ENCODE measurements at regions not wholly inside any gene's neighbourhood (a gene's known extent, or its start where the extent isn't known, plus 50 kb on each side); places are given as distances from the start of the nearest gene placed in this dataset.

DNA sequence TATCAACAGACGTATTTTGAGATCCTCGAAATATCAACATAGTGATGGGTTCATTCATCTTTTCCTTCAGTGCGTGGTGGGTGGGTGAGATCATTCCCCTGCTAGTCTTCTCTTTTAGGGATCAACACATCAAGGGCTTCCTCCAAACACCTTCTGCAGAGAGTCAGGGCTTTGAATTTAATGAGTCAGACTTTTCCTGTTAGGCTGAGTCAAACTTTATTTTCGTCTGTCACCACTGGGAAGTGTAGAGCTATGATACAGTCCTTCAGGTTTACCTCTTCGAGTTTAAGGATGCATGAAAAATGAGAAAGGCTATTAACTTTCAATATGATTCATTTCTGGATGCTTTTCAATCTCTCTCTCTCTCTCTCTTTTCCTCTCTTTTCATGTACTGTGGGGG lies 189.1 kb downstream of the BMP2 start:
- H3K4me3 ChIP-seq (ENCODE audit: low read length): no peak overlapping the region
- no peaks in the 10 kb centered on the region for H3K27me3 ChIP-seq (ENCODE audit: control insufficient read depth, insufficient read depth, low read length)
- no peaks in the 10 kb centered on the region for H3K9me3 ChIP-seq (ENCODE audit: control insufficient read depth, low read depth, low read length)
- no peaks in the 10 kb centered on the region for H3K36me3 ChIP-seq (ENCODE audit: control insufficient read depth, low read depth, low read length)
- H3K4me1 ChIP-seq (ENCODE audit: control insufficient read depth, low read depth, low read length): no peaks in the 10 kb centered on the region
- no peak overlapping the region for H3K27ac ChIP-seq (ENCODE audit: low read length)
- no peak overlapping the region for H3K9ac ChIP-seq (ENCODE audit: low read length)

DNA sequence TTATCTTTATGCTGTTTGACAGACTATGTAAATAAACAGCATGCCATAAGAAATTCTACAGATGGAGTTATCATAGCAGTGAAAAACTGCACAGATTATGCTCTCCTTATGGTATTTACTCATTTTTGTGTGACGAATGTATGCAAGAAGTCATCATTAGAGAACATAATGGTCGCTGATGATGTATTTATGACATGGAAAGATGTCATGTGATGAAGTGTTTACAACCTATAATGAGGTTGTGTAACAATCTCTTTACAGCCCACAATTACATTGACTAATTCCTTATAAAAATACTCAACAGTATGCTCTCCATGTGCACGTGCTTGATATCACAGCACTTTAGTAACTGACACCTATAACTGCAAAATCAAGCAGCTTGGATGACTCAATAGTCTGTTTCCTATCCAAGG lies 192.4 kb downstream of the BMP2 start:
- Histone ChIP-seq H3K9me3 (ENCODE audit: control insufficient read depth, low read depth, low read length) (no peaks in the 10 kb centered on the region), H3K4me1 (ENCODE audit: control insufficient read depth, low read depth, low read length) (no peaks in the 10 kb centered on the region), H3K36me3 (ENCODE audit: control insufficient read depth, low read depth, low read length) (no peaks in the 10 kb centered on the region), H3K27ac (ENCODE audit: low read length) (no peak overlapping the region), H3K9ac (ENCODE audit: low read length) (no peak overlapping the region), H3K27me3 (ENCODE audit: control insufficient read depth, insufficient read depth, low read length) (no peaks in the 10 kb centered on the region), H3K4me3 (ENCODE audit: low read length) (no peak overlapping the region)

DNA sequence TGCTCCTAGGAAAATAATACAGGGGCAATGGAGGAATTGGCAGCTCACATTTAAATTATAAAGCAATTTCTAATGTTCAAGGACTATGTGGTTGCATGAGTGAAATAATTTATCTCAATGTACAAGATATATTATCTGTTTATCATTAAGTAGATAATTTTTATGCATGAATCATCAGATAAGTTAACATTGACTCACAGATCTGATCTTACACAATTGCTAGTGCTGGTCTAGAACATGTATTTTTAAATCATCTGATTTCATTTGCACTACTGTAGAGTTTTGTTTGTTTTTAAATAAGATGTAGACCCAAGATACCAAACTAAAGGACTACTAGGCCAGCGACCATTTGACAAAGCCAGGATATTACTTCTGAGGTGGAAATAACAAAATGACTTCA lies 199.2 kb downstream of the BMP2 start:
- no peaks in the 10 kb centered on the region for H3K4me1 ChIP-seq (ENCODE audit: control insufficient read depth, low read depth, low read length)
- H3K9ac ChIP-seq (ENCODE audit: low read length): no peak overlapping the region
- no peaks in the 10 kb centered on the region for H3K36me3 ChIP-seq (ENCODE audit: control insufficient read depth, low read depth, low read length)
- no peak overlapping the region for H3K27ac ChIP-seq (ENCODE audit: low read length)
- no peaks in the 10 kb centered on the region for H3K9me3 ChIP-seq (ENCODE audit: control insufficient read depth, low read depth, low read length)
- H3K27me3 ChIP-seq (ENCODE audit: control insufficient read depth, insufficient read depth, low read length): no peaks in the 10 kb centered on the region
- no peak overlapping the region for H3K4me3 ChIP-seq (ENCODE audit: low read length)

DNA sequence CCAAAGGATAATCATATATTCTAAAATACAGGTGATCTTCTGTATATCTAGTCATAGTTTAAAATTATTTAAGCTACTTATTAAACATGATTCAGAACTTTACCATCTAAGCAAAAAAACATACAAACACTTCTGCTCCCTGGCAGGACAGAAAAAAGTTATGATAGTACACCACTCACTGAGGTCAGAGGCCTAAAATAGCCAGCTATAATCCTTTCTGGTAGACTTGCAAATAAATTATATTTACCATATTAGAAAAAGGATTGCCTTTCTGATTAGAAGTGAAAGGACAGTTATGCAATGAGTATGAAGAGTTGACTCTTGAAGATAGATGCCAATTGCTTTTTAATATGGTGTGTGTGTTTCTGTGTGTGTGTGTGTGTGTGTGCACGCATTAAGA lies 207.4 kb downstream of the BMP2 start:
- H3K9me3 ChIP-seq (ENCODE audit: control insufficient read depth, low read depth, low read length): no peaks in the 10 kb centered on the region
- H3K27me3 ChIP-seq (ENCODE audit: control insufficient read depth, insufficient read depth, low read length): no peaks in the 10 kb centered on the region
- no peak overlapping the region for H3K27ac ChIP-seq (ENCODE audit: low read length)
- H3K4me3 ChIP-seq (ENCODE audit: low read length): no peak overlapping the region
- H3K9ac ChIP-seq (ENCODE audit: low read length): no peak overlapping the region
- H3K4me1 ChIP-seq (ENCODE audit: control insufficient read depth, low read depth, low read length): no peaks in the 10 kb centered on the region
- no peaks in the 10 kb centered on the region for H3K36me3 ChIP-seq (ENCODE audit: control insufficient read depth, low read depth, low read length)

DNA sequence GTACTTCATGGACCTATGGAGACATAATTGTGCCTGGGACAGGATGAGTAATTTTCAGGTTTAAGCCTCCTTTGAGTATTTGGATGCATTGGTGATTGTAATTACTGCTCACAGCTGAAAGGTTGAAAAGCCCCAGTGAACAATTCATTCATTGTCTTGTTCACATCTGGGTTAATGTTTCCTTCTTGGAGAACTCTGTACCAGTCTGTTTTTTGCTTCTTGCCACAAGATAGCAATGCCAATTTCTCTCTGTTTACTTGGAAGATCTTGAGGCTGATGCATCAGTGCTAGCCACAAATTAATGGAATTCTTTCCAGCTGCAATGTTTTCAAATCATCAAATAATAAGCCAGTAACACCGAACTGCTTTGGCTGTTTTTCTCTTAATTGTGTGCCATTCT lies 207.8 kb downstream of the BMP2 start:
- Histone ChIP-seq H3K27me3 (ENCODE audit: control insufficient read depth, insufficient read depth, low read length) (no peaks in the 10 kb centered on the region), H3K4me3 (ENCODE audit: low read length) (no peak overlapping the region), H3K36me3 (ENCODE audit: control insufficient read depth, low read depth, low read length) (no peaks in the 10 kb centered on the region), H3K9ac (ENCODE audit: low read length) (no peak overlapping the region), H3K4me1 (ENCODE audit: control insufficient read depth, low read depth, low read length) (no peaks in the 10 kb centered on the region), H3K27ac (ENCODE audit: low read length) (no peak overlapping the region), H3K9me3 (ENCODE audit: control insufficient read depth, low read depth, low read length) (no peaks in the 10 kb centered on the region)

DNA sequence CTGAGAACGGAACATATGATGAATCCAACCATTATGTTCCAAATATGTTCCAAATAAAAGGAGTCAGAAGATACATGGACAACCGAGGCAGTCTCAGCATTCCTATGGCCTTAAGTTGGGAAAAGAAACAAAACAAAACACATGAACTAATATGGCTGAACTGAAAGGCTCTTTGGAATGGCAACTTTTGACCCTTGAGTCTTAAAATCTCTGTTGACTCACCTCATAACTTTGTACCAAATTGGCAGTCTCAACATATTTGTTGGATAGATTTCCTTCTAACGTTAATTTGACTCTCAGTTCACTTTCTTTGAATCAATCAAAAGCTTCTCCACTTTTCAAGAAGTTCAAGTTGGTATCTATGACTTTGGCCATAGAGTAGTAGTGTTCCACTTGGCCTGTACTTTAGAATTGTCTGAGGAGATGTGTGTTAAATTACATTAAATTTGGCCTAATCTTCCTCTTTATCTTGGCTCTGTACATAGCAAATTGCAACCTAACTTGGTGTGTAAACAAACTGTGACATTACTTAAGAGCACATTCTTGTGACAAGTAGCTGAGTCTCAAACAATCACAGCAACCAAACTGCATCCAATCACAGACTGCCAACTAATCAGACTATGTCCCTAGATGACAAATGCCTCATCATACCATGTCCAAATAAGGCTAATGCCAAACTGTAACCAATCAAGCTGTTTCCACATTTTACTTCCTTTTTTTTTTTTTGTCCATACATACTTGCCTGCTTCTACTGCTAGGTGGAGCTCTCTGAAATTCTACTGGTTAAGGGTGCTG lies 208.8 kb downstream of the BMP2 start:
- no peaks in the 10 kb centered on the region for H3K4me1 ChIP-seq (ENCODE audit: control insufficient read depth, low read depth, low read length)
- H3K9me3 ChIP-seq (ENCODE audit: control insufficient read depth, low read depth, low read length): no peaks in the 10 kb centered on the region
- H3K4me3 ChIP-seq (ENCODE audit: low read length): no peak overlapping the region
- H3K9ac ChIP-seq (ENCODE audit: low read length): no peak overlapping the region
- no peak overlapping the region for H3K27ac ChIP-seq (ENCODE audit: low read length)
- H3K36me3 ChIP-seq (ENCODE audit: control insufficient read depth, low read depth, low read length): no peaks in the 10 kb centered on the region
- H3K27me3 ChIP-seq (ENCODE audit: control insufficient read depth, insufficient read depth, low read length): no peaks in the 10 kb centered on the region

DNA sequence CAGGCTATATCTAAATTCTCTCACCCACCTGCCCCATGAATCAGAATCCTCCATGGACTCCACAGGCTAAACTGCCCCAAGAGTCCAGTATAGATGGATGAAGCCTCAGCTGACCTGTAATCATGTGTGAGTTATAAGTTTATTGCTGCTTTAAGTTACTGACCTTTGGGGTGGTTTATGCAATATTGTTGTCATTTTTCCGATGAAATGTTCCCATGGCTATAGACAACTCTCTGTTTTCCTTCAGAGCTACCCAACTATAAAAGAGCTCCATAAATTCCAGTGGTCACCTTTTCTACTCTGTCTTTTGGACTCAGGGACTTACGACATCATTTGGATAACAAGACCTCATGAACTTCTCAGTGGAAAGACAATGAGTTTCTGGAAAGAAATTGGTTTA lies 212.1 kb downstream of the BMP2 start:
- Histone ChIP-seq H3K27me3 (ENCODE audit: control insufficient read depth, insufficient read depth, low read length) (no peaks in the 10 kb centered on the region), H3K36me3 (ENCODE audit: control insufficient read depth, low read depth, low read length) (no peaks in the 10 kb centered on the region), H3K9me3 (ENCODE audit: control insufficient read depth, low read depth, low read length) (no peaks in the 10 kb centered on the region), H3K27ac (ENCODE audit: low read length) (no peak overlapping the region), H3K9ac (ENCODE audit: low read length) (no peak overlapping the region), H3K4me1 (ENCODE audit: control insufficient read depth, low read depth, low read length) (no peaks in the 10 kb centered on the region), H3K4me3 (ENCODE audit: low read length) (no peak overlapping the region)

DNA sequence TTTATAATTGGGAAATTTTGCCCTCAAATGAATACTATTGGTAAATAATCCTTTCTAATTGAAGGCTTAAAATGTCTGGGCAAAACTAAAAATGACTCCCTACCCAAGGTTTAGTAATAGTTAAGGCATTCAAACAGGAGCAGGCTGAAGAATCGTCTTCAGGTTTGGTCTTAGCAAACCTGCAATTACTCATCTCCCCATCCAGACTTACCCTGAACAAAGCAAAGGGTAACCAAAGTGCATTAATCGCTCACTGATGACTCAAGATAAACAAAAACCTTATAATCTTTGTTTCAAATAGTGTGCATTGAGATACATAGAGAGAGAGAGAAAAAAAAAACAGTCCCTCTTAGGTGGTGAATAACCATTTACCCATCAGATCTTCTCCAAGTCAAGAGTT lies 225.5 kb downstream of the BMP2 start:
- no peaks in the 10 kb centered on the region for H3K27me3 ChIP-seq (ENCODE audit: control insufficient read depth, insufficient read depth, low read length)
- H3K4me3 ChIP-seq (ENCODE audit: low read length): no peak overlapping the region
- H3K36me3 ChIP-seq (ENCODE audit: control insufficient read depth, low read depth, low read length): no peaks in the 10 kb centered on the region
- no peaks in the 10 kb centered on the region for H3K9me3 ChIP-seq (ENCODE audit: control insufficient read depth, low read depth, low read length)
- no peak overlapping the region for H3K27ac ChIP-seq (ENCODE audit: low read length)
- no peak overlapping the region for H3K9ac ChIP-seq (ENCODE audit: low read length)
- H3K4me1 ChIP-seq (ENCODE audit: control insufficient read depth, low read depth, low read length): no peaks in the 10 kb centered on the region

DNA sequence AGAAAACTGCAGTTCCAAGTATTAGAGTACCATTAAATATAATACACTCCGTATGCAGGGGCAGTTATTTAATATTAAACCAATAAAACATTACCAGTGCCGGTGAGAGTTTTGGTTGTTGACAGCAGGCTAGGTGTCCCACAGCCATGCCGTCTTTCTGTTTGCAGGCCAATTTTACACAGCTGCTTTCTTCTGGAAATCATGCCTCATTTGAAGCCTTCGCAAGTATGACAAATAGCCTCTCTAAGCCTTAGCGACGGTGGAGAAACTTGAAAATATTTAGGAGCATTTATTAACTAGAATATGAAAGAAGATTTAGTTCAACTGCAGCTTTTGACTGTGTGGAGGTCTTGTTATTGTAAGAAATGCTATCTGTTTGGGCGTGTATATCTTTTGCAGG lies 226.0 kb downstream of the BMP2 start:
- Histone ChIP-seq H3K27me3 (ENCODE audit: control insufficient read depth, insufficient read depth, low read length) (no peaks in the 10 kb centered on the region), H3K9ac (ENCODE audit: low read length) (no peak overlapping the region), H3K4me3 (ENCODE audit: low read length) (no peak overlapping the region), H3K4me1 (ENCODE audit: control insufficient read depth, low read depth, low read length) (no peaks in the 10 kb centered on the region), H3K27ac (ENCODE audit: low read length) (no peak overlapping the region), H3K36me3 (ENCODE audit: control insufficient read depth, low read depth, low read length) (no peaks in the 10 kb centered on the region), H3K9me3 (ENCODE audit: control insufficient read depth, low read depth, low read length) (no peaks in the 10 kb centered on the region)

DNA sequence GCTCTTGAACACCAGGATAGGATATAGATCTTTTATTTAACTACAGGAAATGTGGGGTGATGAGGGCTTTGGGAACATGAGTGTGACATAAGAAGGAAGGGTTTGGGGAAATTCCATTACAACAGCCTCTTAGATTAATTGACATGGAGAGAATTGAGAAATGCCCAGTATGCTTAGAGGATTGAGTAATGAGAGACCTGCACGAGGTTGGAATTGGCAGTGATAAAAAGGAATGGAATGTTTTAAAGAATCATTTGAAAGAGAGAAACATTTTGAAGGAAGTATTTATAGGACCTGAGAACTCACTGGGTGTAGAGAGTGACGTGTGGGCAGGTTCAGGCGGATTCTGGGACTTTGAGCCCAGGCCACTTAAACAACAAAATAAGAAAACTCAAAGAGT lies 227.0 kb downstream of the BMP2 start:
- Histone ChIP-seq H3K27me3 (ENCODE audit: control insufficient read depth, insufficient read depth, low read length) (no peaks in the 10 kb centered on the region), H3K4me3 (ENCODE audit: low read length) (no peak overlapping the region), H3K27ac (ENCODE audit: low read length) (no peak overlapping the region), H3K9ac (ENCODE audit: low read length) (no peak overlapping the region), H3K36me3 (ENCODE audit: control insufficient read depth, low read depth, low read length) (no peaks in the 10 kb centered on the region), H3K9me3 (ENCODE audit: control insufficient read depth, low read depth, low read length) (no peaks in the 10 kb centered on the region), H3K4me1 (ENCODE audit: control insufficient read depth, low read depth, low read length) (no peaks in the 10 kb centered on the region)

DNA sequence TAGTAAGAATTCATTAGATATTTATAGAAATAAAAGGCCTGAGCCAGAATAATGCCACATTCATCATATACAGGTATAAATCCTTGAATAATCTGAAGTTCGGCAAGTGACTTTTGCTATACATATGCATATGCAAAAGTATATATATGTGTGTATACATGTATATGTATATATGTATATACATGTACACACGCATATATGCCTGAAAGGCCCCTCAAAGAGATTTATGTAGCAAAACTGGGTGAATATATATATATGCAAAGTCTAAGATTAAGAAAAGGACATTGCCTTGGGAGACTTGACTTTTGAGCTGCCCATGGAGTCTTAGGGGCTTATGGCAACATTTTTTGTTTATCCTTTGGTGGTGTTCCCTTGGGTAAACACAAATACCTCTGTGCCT lies 231.4 kb downstream of the BMP2 start:
- Histone ChIP-seq H3K9ac (ENCODE audit: low read length) (no peak overlapping the region), H3K4me3 (ENCODE audit: low read length) (no peak overlapping the region), H3K27me3 (ENCODE audit: control insufficient read depth, insufficient read depth, low read length) (no peaks in the 10 kb centered on the region), H3K4me1 (ENCODE audit: control insufficient read depth, low read depth, low read length) (no peaks in the 10 kb centered on the region), H3K9me3 (ENCODE audit: control insufficient read depth, low read depth, low read length) (no peaks in the 10 kb centered on the region), H3K36me3 (ENCODE audit: control insufficient read depth, low read depth, low read length) (no peaks in the 10 kb centered on the region), H3K27ac (ENCODE audit: low read length) (no peak overlapping the region)

DNA sequence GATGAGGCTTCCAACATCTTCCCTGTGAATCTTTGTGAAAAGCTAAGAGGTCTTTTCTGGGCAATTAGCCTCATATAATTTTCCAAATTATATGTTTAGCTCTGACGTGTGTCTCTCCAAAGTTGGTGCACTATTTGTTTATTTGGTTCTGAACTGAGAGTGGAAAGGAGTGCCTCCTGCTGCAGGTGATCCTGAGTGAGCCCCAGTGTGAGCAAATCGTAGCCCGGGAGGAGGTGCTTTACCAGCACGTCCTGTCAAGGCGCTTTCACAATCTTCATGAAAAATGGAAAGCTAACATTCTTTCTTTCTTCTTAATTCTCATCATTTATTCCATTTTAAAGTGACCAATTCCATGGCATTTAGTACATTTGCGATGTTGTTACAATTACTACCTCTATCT lies 231.9 kb downstream of the BMP2 start:
- Histone ChIP-seq H3K27ac (ENCODE audit: low read length) (no peak overlapping the region), H3K36me3 (ENCODE audit: control insufficient read depth, low read depth, low read length) (no peaks in the 10 kb centered on the region), H3K4me3 (ENCODE audit: low read length) (no peak overlapping the region), H3K27me3 (ENCODE audit: control insufficient read depth, insufficient read depth, low read length) (no peaks in the 10 kb centered on the region), H3K9ac (ENCODE audit: low read length) (no peak overlapping the region), H3K9me3 (ENCODE audit: control insufficient read depth, low read depth, low read length) (no peaks in the 10 kb centered on the region), H3K4me1 (ENCODE audit: control insufficient read depth, low read depth, low read length) (no peaks in the 10 kb centered on the region)

Measured in iPS-18a (cell line).